Activated CD4-positive, alpha-beta T cell treated with anti-CD3 and anti-CD28 coated beads for 36 hours (primary cell): ENCODE measurements at regions not wholly inside any gene's neighbourhood (a gene's known extent, or its start where the extent isn't known, plus 50 kb on each side); places are given as distances from the start of the nearest gene placed in this dataset.
"Not testable (repeated sequence)": the region's sequence is repeated elsewhere in the genome, so short reads cannot be mapped to it uniquely, and the experiment has no call there.

Source experiments
- ATAC-seq: fragments of 200-7000 bp; cut with Tn5 transposase; one replicate; pipeline ENCODE4 v1.10.0; 2021; ENCODE audit warnings: mild to moderate bottlenecking, moderate library complexity
- CTCF ChIA-PET: fragments of 350-600 bp; sonication (Branson Sonifier 250); formaldehyde crosslinking; loops from one replicate; lab custom pipeline; 2021; ENCODE audit warnings: antibody characterized with exemption; lab: Charles Lee
- POLR2A ChIA-PET: fragments of 350-600 bp; sonication (Branson Sonifier 250); formaldehyde crosslinking; loops from one replicate; lab custom pipeline; 2021; ENCODE audit warnings: antibody characterized with exemption, inconsistent platforms; lab: Charles Lee
- DNase-seq: peaks from one replicate; pipeline ENCODE4 v3.0.0-alpha.2; 2020
- H3K27ac Mint-ChIP-seq: one replicate; pipeline ENCODE4 v1.8.0; 2021; ENCODE audit warnings: mixed read lengths
- H3K27me3 Mint-ChIP-seq: one replicate; pipeline ENCODE4 v1.8.0; 2021; ENCODE audit warnings: mixed read lengths
- H3K36me3 Mint-ChIP-seq: one replicate; pipeline ENCODE4 v1.8.0; 2021; ENCODE audit warnings: low read depth, mixed read lengths
- H3K4me1 Mint-ChIP-seq: one replicate; pipeline ENCODE4 v1.8.0; 2021; ENCODE audit warnings: mixed read lengths
- H3K4me3 Mint-ChIP-seq: one replicate; pipeline ENCODE4 v1.8.0; 2021; ENCODE audit warnings: mild to moderate bottlenecking, moderate library complexity, mixed read lengths
- H3K9me3 Mint-ChIP-seq: one replicate; pipeline ENCODE4 v1.8.0; 2021; ENCODE audit warnings: low read depth, mixed read lengths
- intact Hi-C, 2 experiments: fragments of 100-400 bp; cut with DNase I in 1 of 2; cut with micrococcal nuclease in 1 of 2; formaldehyde crosslinking; loops; one replicate each; pipeline versions ENCODE4 v1.14.2 to v1.15.1; 2022 to 2024; cut with DNase I, micrococcal nuclease

DNA sequence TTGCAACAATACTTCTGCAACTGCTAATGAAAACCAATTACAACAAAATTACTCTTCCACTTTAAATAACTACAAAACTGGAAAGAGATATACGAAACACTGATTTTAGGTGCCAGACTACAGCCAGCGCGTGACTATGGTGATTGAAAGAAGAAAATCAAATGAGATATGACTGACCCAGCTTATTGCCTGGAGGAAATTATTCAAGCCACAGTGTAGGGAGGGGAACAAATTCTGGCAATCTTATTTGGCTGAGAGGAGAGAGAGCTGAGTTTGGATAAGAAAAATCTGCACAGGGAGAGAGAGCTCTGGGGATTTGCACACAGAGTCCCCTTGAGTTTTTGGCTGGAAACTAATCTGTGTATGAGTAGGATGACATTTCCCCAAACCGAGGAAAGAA lies 470.3 kb upstream of the FRG2C start:
- intact Hi-C loops: loop anchor here (5.0 kb wide), 2 partner anchors 359 to 449 kb away; no protein-coding TSS in a partner anchor
- CTCF ChIA-PET: no interaction called here
- ATAC-seq (no peak), DNase-seq (no peak)
- peaks cover 10% of the 10 kb centered on the region for H3K27me3 Mint-ChIP-seq
- no peaks in the 10 kb centered on the region for H3K9me3 Mint-ChIP-seq
- no peaks in the 10 kb centered on the region for H3K4me1 Mint-ChIP-seq
- H3K36me3 Mint-ChIP-seq: no peaks in the 10 kb centered on the region
- H3K4me3 Mint-ChIP-seq: no peak overlapping the region
- POLR2A ChIA-PET: no interaction called here
- no peak overlapping the region for H3K27ac Mint-ChIP-seq

DNA sequence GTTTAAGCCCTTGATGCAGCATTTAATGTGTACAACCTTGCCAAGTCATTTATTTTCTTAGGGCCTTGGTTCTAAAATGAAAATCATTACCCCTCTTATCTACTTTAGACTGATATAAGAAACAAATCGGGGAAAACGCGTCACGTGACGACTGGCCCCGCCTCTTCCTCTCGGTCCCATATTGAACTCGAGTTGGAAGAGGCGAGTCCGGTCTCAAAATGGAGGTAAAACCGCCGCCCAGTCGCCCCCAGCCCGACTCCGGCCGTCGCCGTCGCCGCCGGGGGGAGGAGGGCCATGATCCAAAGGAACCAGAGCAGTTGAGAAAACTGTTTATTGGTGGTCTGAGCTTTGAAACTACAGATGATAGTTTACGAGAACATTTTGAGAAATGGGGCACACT lies 449.8 kb upstream of the FRG2C start:
- H3K4me1 Mint-ChIP-seq, H3K9me3 Mint-ChIP-seq, DNase-seq, CTCF ChIA-PET, POLR2A ChIA-PET, ATAC-seq, H3K27me3 Mint-ChIP-seq, H3K27ac Mint-ChIP-seq, intact Hi-C loops, H3K36me3 Mint-ChIP-seq, H3K4me3 Mint-ChIP-seq: not testable (repeated sequence)

DNA sequence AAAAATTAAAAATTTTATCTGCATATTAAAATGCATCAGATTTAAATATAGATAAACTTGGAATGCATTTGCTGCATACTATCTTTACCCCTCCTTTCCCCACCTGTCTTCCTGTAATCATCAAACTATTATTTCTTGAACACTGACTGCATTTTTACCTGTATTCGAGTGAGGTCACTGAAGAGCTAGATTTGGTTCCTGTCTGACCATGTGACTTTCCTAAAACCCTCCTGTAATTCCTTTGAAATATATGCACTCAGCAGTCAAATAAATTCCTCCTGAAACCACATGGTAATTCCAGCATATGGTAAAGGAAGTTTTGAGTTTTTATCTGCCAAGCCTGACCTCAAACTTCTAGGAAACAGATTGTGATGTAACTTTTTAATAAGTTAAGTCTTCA lies 445.6 kb upstream of the FRG2C start:
- Mint-ChIP-seq H3K36me3 (no peaks in the 10 kb centered on the region), H3K4me3 (no peak overlapping the region), H3K4me1 (no peaks in the 10 kb centered on the region), H3K9me3 (peaks cover 4% of the 10 kb centered on the region), H3K27ac (no peak overlapping the region), H3K27me3 (peaks cover 10% of the 10 kb centered on the region)
- no peak for DNase-seq
- CTCF ChIA-PET: interaction anchor here (0.6 kb wide), 1 partner anchor 606 kb away, joined by 3 read pairs; no protein-coding TSS in a partner anchor
- no peak for ATAC-seq
- POLR2A ChIA-PET: no interaction called here
- intact Hi-C loops: no loop called here

DNA sequence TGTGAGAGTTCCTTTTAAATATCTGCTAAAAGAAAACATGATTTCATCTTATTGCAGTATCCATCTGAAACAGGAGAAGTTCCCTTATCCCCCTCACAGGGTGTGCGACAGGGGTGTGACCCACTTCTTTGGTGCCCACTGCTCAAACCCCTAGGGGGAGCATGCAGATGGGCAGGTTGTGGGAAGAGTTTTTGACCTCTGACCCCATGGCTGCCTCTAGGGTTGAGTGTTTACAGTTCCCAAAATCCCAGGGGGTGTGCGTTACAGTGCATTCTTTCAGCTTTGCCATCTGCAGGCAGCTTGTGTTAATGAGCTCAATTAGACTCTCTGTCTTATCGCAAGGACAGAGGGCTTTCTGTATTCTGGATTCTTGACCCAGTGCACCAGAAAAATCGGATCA lies 443.2 kb upstream of the FRG2C start:
- CTCF ChIA-PET: interaction anchor here (1.3 kb wide), 1 partner anchor 75 kb away, joined by 3 read pairs; no protein-coding TSS in a partner anchor
- Mint-ChIP-seq H3K27ac (no peak overlapping the region), H3K4me3 (no peak overlapping the region), H3K27me3 (peaks cover 6% of the 10 kb centered on the region), H3K36me3 (no peaks in the 10 kb centered on the region), H3K4me1 (no peaks in the 10 kb centered on the region), H3K9me3 (no peaks in the 10 kb centered on the region)
- ATAC-seq (no peak), DNase-seq (no peak)
- intact Hi-C loops: no loop called here
- POLR2A ChIA-PET: no interaction called here

DNA sequence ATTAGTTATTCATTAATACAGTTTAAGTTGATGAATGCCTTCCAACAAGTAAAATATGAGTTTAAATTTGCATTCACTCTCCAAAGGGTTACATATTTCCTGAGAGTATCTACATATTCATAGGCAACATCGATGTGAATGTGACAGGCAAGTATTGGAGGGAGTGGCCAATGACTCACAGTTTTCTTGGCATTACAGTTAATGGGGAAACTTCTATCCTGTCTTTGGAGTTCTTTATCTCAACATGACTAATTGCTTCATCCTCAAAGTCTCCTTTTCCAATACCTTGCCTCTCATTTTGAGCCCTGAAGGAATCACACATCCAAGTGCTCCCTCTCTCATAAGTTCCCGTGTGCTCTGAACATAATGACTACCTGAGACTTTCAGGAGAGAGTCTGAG lies 439.7 kb upstream of the FRG2C start:
- Mint-ChIP-seq H3K4me1 (no peaks in the 10 kb centered on the region), H3K9me3 (no peaks in the 10 kb centered on the region), H3K27me3 (peaks cover 6% of the 10 kb centered on the region), H3K27ac (no peak overlapping the region), H3K4me3 (no peak overlapping the region), H3K36me3 (no peaks in the 10 kb centered on the region)
- no peak for DNase-seq
- no peak for ATAC-seq
- intact Hi-C loops: no loop called here
- CTCF ChIA-PET: no interaction called here
- POLR2A ChIA-PET: no interaction called here

DNA sequence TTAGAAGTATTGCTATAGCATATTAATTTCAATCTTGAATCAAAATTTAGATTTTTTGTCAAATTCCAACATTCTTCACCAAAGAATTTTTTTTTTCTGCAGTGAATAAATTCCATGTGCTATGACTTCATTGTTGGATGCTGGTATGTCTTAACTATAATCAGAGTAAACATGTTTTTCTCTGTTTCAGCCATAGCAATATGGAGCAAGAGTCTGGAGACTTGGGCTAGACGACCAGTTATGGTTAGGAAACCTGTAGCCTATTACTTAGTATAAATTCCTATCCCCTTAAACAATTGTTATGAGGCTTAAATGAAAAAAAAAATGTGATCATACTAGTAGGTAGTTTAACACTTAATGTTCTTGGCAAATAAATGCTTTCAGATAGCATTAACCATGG lies 431.9 kb upstream of the FRG2C start:
- DNase-seq (no peak), ATAC-seq (no peak)
- intact Hi-C loops: no loop called here
- no peaks in the 10 kb centered on the region for H3K9me3 Mint-ChIP-seq
- CTCF ChIA-PET: no interaction called here
- H3K4me3 Mint-ChIP-seq: no peak overlapping the region
- POLR2A ChIA-PET: no interaction called here
- H3K27me3 Mint-ChIP-seq: peaks cover 15% of the 10 kb centered on the region
- no peaks in the 10 kb centered on the region for H3K36me3 Mint-ChIP-seq
- H3K4me1 Mint-ChIP-seq: no peaks in the 10 kb centered on the region
- no peak overlapping the region for H3K27ac Mint-ChIP-seq

DNA sequence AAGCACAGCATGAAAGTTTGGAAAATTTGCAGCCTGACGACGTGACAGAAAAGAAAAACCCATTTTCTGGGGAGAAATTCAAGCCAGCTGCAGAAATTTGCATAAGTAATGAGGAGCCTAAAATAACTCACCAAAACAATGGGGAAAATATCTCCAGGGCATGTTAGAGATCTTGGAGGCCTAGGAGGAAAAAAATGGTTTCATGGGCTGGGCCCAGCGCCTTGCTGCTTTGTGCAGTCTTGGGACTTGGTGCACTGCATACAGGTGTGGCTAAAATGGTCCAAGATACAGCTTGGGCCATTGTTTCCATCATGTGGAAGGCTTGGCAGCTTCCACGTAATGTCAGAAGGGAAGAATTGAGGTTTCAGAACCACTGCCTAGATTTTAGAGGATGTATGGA lies 428.5 kb upstream of the FRG2C start:
- ChIA-PET CTCF (interaction anchor here (0.6 kb wide), 1 partner anchor 109 kb away, joined by 3 read pairs; no protein-coding TSS in a partner anchor), POLR2A (no interaction called here)
- Mint-ChIP-seq H3K36me3 (no peaks in the 10 kb centered on the region), H3K27me3 (peaks cover 15% of the 10 kb centered on the region), H3K27ac (no peak overlapping the region), H3K9me3 (no peaks in the 10 kb centered on the region), H3K4me3 (no peak overlapping the region), H3K4me1 (no peaks in the 10 kb centered on the region)
- intact Hi-C loops: no loop called here
- no peak for DNase-seq
- ATAC-seq: no peak

DNA sequence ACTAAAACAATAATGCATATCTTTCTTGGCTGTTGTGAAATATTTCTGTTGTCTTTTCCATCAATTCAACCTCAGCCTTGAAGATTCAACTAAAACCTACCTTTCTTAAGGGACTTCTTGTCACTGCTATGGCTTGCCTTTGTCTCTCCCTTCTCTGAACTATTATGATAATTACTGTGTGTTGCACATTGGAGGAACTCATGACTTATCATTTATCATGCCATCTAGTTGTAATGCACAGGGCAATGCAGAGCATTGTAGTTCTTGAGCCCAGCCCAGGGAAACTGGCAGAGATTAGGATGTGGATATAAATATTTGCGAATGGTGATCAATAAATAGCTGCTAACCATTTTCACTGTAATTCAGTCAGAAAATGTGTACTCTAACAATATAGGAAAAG lies 427.1 kb upstream of the FRG2C start:
- POLR2A ChIA-PET: no interaction called here
- Mint-ChIP-seq H3K36me3 (no peaks in the 10 kb centered on the region), H3K27me3 (peaks cover 15% of the 10 kb centered on the region), H3K9me3 (no peaks in the 10 kb centered on the region), H3K4me1 (no peaks in the 10 kb centered on the region), H3K27ac (no peak overlapping the region), H3K4me3 (no peak overlapping the region)
- CTCF ChIA-PET: no interaction called here
- DNase-seq (no peak), ATAC-seq (no peak)
- intact Hi-C loops: no loop called here

DNA sequence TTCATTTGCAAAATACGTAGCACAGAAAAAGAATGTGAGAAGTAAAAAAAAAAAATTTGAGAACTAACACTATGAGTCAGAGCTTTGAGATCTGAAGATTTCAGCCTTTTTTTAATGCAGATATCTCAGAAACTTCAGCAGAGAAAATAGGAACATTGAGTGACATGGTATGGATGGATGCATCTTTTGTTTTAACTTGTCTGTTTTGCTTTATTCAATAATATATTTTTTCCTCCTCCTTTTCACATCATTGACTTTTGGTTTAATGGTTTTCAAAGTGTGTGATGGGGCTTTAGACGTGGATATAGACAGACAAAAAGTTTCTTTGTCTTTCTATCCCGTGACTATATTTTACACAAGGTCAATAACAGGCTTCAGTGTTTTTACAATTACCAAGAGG lies 426.7 kb upstream of the FRG2C start:
- H3K9me3 Mint-ChIP-seq: no peaks in the 10 kb centered on the region
- H3K36me3 Mint-ChIP-seq: no peaks in the 10 kb centered on the region
- ChIA-PET CTCF (no interaction called here), POLR2A (no interaction called here)
- no peak overlapping the region for H3K27ac Mint-ChIP-seq
- H3K4me1 Mint-ChIP-seq: no peaks in the 10 kb centered on the region
- intact Hi-C loops: no loop called here
- DNase-seq: no peak
- ATAC-seq: no peak
- H3K27me3 Mint-ChIP-seq: peaks cover 15% of the 10 kb centered on the region
- H3K4me3 Mint-ChIP-seq: no peak overlapping the region

DNA sequence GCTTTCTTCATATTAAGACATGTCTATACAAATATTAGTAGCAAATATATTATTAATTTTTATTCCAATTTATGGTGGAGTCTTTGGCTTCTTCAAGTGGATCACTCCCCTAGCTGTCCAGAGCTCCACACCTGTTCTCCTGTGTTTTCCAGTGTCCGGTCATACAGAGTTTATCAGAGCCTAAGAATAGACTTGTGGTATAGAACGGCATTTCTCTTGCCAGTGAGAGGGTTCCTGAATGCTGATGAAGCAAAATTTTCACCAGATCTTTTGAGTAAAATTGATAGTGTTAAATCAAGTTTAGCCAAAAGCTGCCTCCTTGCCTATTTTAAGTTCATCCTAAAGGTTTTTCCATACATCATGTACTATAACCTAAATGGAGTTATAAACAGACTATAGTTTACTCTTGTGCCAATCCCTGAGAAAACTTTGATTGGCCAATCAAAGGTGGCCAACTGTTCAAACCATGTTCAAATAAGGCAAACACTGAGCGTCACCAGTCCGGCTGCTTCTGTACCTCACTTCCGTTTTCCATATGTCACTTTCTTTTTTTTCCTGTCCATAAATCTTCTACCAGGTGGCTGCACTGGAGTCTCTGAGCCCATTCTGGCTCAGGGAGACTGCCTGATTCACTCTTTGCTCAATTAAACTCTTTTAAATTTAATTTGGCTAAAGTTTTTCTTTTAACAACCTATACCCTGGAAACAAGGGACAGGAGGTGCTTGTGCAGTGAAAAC lies 422.7 kb upstream of the FRG2C start:
- intact Hi-C loops, H3K27ac Mint-ChIP-seq, H3K4me1 Mint-ChIP-seq, H3K36me3 Mint-ChIP-seq, CTCF ChIA-PET, H3K9me3 Mint-ChIP-seq, H3K27me3 Mint-ChIP-seq, ATAC-seq, POLR2A ChIA-PET, H3K4me3 Mint-ChIP-seq, DNase-seq: not testable (repeated sequence)

DNA sequence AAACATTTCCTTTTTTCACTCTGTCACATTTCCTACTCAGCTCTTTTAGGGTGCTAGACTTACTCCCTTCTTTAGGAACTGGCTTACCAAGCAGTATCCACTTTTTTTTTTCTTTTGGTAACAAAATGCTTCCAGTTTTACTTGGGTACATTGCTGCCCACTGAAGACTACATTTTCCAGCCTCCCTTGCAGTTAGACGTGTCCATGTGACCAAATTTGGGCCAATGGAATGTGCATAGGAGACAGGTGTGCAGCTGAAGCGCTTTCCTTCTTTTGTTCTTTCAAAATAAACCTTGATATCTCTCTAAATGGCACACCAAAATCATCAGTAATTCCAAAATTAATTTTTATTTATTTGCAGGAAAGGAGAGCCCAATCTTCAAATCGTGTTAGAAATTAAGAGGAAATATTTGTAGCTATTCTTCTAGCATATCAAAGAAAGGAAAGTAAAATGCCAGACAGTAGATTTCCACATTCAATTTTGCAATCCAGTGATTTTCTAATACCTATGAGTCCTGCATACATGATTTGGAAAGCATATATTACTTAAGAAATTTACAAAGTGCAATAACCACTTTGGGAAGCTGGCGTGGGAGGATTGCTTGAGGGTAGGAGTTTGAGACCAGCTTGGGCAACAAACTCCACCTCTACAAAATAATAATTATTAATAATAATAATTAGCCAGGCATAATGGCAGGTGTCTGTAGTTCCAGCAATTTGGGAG lies 422.0 kb upstream of the FRG2C start:
- Mint-ChIP-seq H3K4me3 (no peak overlapping the region), H3K27me3 (peaks cover 4% of the 10 kb centered on the region), H3K27ac (no peak overlapping the region), H3K9me3 (no peaks in the 10 kb centered on the region), H3K4me1 (no peaks in the 10 kb centered on the region), H3K36me3 (no peaks in the 10 kb centered on the region)
- no peak for ATAC-seq
- intact Hi-C loops: no loop called here
- DNase-seq: no peak
- ChIA-PET CTCF (no interaction called here), POLR2A (no interaction called here)

DNA sequence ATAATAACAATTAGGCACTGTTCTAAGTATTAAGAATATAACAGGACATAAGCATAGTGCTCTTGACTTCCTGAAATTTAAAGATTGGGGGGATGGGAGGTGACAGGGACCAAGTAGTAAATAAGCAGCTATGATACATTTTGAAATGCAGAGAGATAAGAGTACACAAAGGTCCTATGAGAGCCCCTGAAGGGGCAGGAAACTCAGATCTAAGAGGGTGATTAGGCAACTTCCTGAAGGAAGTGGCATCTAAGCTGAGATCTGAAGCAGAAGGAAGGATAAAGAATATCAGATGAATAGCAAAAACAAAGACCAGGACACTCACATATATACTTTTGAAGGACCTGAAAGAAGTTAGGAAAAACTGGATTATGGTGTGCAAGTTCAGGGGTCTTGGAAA lies 415.2 kb upstream of the FRG2C start:
- Mint-ChIP-seq H3K27me3 (peaks cover 1% of the 10 kb centered on the region), H3K9me3 (no peaks in the 10 kb centered on the region), H3K36me3 (no peaks in the 10 kb centered on the region), H3K4me3 (no peak overlapping the region), H3K4me1 (peaks cover 4% of the 10 kb centered on the region), H3K27ac (no peak overlapping the region)
- POLR2A ChIA-PET: interaction anchor here (0.7 kb wide), 1 partner anchor 141 kb away, joined by 5 read pairs; no protein-coding TSS in a partner anchor
- intact Hi-C loops: loop anchor here in 1 of 2 experiments (5.0 kb wide), 1 partner anchor 48 kb away; no protein-coding TSS in a partner anchor
- no peak for ATAC-seq
- CTCF ChIA-PET: no interaction called here
- no peak for DNase-seq
